H1 (cell line): ENCODE measurements at regions not wholly inside any gene's neighbourhood (a gene's known extent, or its start where the extent isn't known, plus 50 kb on each side); places are given as distances from the start of the nearest gene placed in this dataset.

Experiments
- CTCF ChIA-PET: fragments of 300-600 bp; sonication (Branson Sonifier 250); formaldehyde crosslinking; loops from one replicate; lab custom pipeline; 2021; ENCODE audit not compliant: partially characterized antibody; lab: Charles Lee
- POLR2A ChIA-PET: fragments of 300-600 bp; sonication (Branson Sonifier 250); formaldehyde crosslinking; loops from one replicate; lab custom pipeline; 2021; ENCODE audit warnings: inconsistent platforms; ENCODE audit not compliant: partially characterized antibody; lab: Charles Lee
- DNase-seq, 2 experiments: peaks; one replicate each; pipeline versions ENCODE4 v3.0.0 to v3.0.0-alpha.2; 2010 to 2022; ENCODE audit warnings: low spot score in 2 of 2, low read depth in 1 of 2, mixed read lengths in 1 of 2
- FAIRE-seq: peaks from 2 replicates; lab custom pipeline; 2011; peaks lifted over from hg19 to GRCh38; lab: Jason Lieb, UNC
- H2AFZ ChIP-seq: 2 replicates; pipeline ENCODE4 v1.8.1; 2012; ENCODE audit warnings: low read length, inconsistent platforms
- H2AK5ac ChIP-seq: 2 replicates; pipeline ENCODE4 v1.6.1; 2013; ENCODE audit warnings: low read depth, low read length
- H2BK120ac ChIP-seq: replicated peaks from 2 replicates; pipeline ENCODE3; 2013; ENCODE audit warnings: low read depth, low read length, inconsistent platforms
- H2BK12ac ChIP-seq: 2 replicates; pipeline ENCODE4 v1.6.1; 2013; ENCODE audit warnings: low read depth, low read length
- H2BK15ac ChIP-seq: 2 replicates; pipeline ENCODE4 v1.6.1; 2013; ENCODE audit warnings: low read length
- H2BK20ac ChIP-seq: 2 replicates; pipeline ENCODE4 v1.6.1; 2013; ENCODE audit warnings: low read length
- H2BK5ac ChIP-seq: 2 replicates; pipeline ENCODE4 v1.6.1; 2013; ENCODE audit warnings: low read depth, low read length
- H3K14ac ChIP-seq: 2 replicates; pipeline ENCODE4 v1.6.1; 2013; ENCODE audit warnings: inconsistent platforms; ENCODE audit not compliant: insufficient read length
- H3K18ac ChIP-seq: 2 replicates; pipeline ENCODE4 v1.6.1; 2013; ENCODE audit warnings: low read length; ENCODE audit errors: extremely low read depth
- H3K23ac ChIP-seq: 2 replicates; pipeline ENCODE4 v1.6.1; 2013; ENCODE audit warnings: inconsistent platforms; ENCODE audit not compliant: insufficient read length
- H3K23me2 ChIP-seq: 2 replicates; pipeline ENCODE4 v1.6.1; 2013; ENCODE audit warnings: low read depth, low read length
- H3K27ac ChIP-seq: 2 replicates; pipeline ENCODE4 v1.6.1; 2011; ENCODE audit warnings: low read depth, low read length, inconsistent platforms
- H3K27me3 ChIP-seq, 4 experiments: replicated peaks in 1 of 4; 1 replicate in 1 of 4; 2 replicates in 3 of 4; pipeline versions ENCODE4 v1.6.1 to v1.8.1; 2011 to 2013; ENCODE audit warnings: low read length in 3 of 4, mild to moderate bottlenecking in 3 of 4, inconsistent platforms in 2 of 4, mixed read lengths in 2 of 4, moderate library complexity in 1 of 4; ENCODE audit not compliant: control insufficient read depth in 3 of 4, insufficient read depth in 3 of 4; ENCODE audit errors: extremely low read depth in 1 of 4
- H3K36me3 ChIP-seq, 4 experiments: 2 replicates each; pipeline versions ENCODE4 v1.6.1 to v1.8.1; 2011 to 2013; ENCODE audit warnings: mild to moderate bottlenecking in 4 of 4, low read length in 3 of 4, moderate library complexity in 2 of 4, control low read depth in 1 of 4, inconsistent platforms in 1 of 4; ENCODE audit not compliant: insufficient read depth in 4 of 4, control insufficient read depth in 2 of 4
- H3K4ac ChIP-seq: replicated peaks from 2 replicates; pipeline ENCODE3; 2013; ENCODE audit warnings: low read length, low read depth, mixed read lengths, inconsistent platforms; ENCODE audit not compliant: insufficient read length
- H3K4me1 ChIP-seq, 4 experiments: replicated peaks in 1 of 4; 1 replicate in 1 of 4; 2 replicates in 3 of 4; pipeline versions ENCODE4 v1.6.1 to v1.8.1; 2011 to 2013; ENCODE audit warnings: low read length in 3 of 4, inconsistent platforms in 2 of 4, mixed read lengths in 1 of 4; ENCODE audit not compliant: insufficient read depth in 4 of 4, control insufficient read depth in 3 of 4
- H3K4me2 ChIP-seq, 2 experiments: 2 replicates each; pipeline versions ENCODE4 v1.6.1 to v1.8.1; 2011 to 2013; ENCODE audit warnings: low read depth in 2 of 2, low read length in 2 of 2, control low read depth in 1 of 2, inconsistent platforms in 1 of 2, mild to moderate bottlenecking in 1 of 2; ENCODE audit not compliant: insufficient read depth in 1 of 2
- H3K4me3 ChIP-seq, 4 experiments: fragments of 200-600, 300-600 bp in 1 of 4; sonication (generic), shearing (Covaris generic), sonication (Bioruptor Twin) in 1 of 4; 2 replicates each; pipeline versions ENCODE4 v1.5.1 to v1.8.1; 2011 to 2016; ENCODE audit warnings: low read length in 4 of 4, low read depth in 3 of 4, control low read depth in 2 of 4, inconsistent platforms in 2 of 4, mild to moderate bottlenecking in 2 of 4, mixed read lengths in 1 of 4, moderate library complexity in 1 of 4; ENCODE audit not compliant: insufficient read depth in 2 of 4; ENCODE audit errors: extremely low read depth in 1 of 4
- H3K56ac ChIP-seq: replicated peaks from 2 replicates; pipeline ENCODE3; 2013; ENCODE audit warnings: low read depth, mild to moderate bottlenecking, mixed read lengths, low read length, inconsistent platforms; ENCODE audit not compliant: insufficient read length
- H3K79me1 ChIP-seq: 2 replicates; pipeline ENCODE4 v1.6.1; 2013; ENCODE audit warnings: low read depth, low read length, control low read depth
- H3K79me2 ChIP-seq, 2 experiments: 2 replicates each; pipeline versions ENCODE4 v1.6.1 to v1.8.1; 2012 to 2013; ENCODE audit warnings: low read length in 2 of 2, mild to moderate bottlenecking in 2 of 2, inconsistent platforms in 1 of 2; ENCODE audit not compliant: insufficient read depth in 2 of 2, control insufficient read depth in 1 of 2
- H3K9ac ChIP-seq, 4 experiments: replicated peaks in 1 of 4; 1 replicate in 1 of 4; 2 replicates in 3 of 4; pipeline versions ENCODE4 v1.6.1 to v1.8.1; 2011 to 2013; ENCODE audit warnings: low read depth in 3 of 4, low read length in 3 of 4, control low read depth in 2 of 4, mild to moderate bottlenecking in 2 of 4, moderate library complexity in 2 of 4, inconsistent platforms in 1 of 4; ENCODE audit errors: extremely low read depth in 1 of 4
- H3K9me3 ChIP-seq, 2 experiments: 2 replicates each; pipeline versions ENCODE4 v1.6.1 to v1.8.1; 2012 to 2013; ENCODE audit warnings: mild to moderate bottlenecking in 2 of 2, moderate library complexity in 2 of 2, control low read depth in 1 of 2, inconsistent platforms in 1 of 2, low read depth in 1 of 2, low read length in 1 of 2, mixed read lengths in 1 of 2; ENCODE audit not compliant: insufficient read depth in 2 of 2
- H4K20me1 ChIP-seq, 2 experiments: replicated peaks in 1 of 2; 2 replicates each; pipeline versions ENCODE3 to v1.8.1; 2011 to 2013; ENCODE audit warnings: inconsistent platforms in 2 of 2, low read length in 2 of 2, mild to moderate bottlenecking in 1 of 2; ENCODE audit not compliant: insufficient read depth in 2 of 2, control insufficient read depth in 1 of 2
- H4K5ac ChIP-seq: 2 replicates; pipeline ENCODE4 v1.6.1; 2013; ENCODE audit warnings: low read length, low read depth, mixed read lengths, inconsistent platforms; ENCODE audit not compliant: insufficient read length
- H4K8ac ChIP-seq: 2 replicates; pipeline ENCODE4 v1.8.0; 2013; ENCODE audit warnings: mild to moderate bottlenecking, moderate library complexity, low read length, inconsistent platforms; ENCODE audit not compliant: insufficient read depth; ENCODE audit errors: extremely low read depth
- H4K91ac ChIP-seq: replicated peaks from 2 replicates; pipeline ENCODE3; 2013; ENCODE audit warnings: low read length, mixed read lengths, inconsistent platforms; ENCODE audit not compliant: insufficient read length
- CREB1 ChIP-seq: IDR thresholded peaks from 2 replicates; pipeline ENCODE4 v1.6.1; 2012; ENCODE audit warnings: inconsistent platforms
- CTBP2 ChIP-seq: IDR thresholded peaks from 2 replicates; pipeline ENCODE4 v1.7.0; 2011; ENCODE audit warnings: borderline replicate concordance, mild to moderate bottlenecking, moderate library complexity, mixed read lengths, low read length; ENCODE audit not compliant: insufficient read depth, insufficient read length
- JUN ChIP-seq: IDR thresholded peaks from 2 replicates; pipeline ENCODE4 v1.6.1; 2011; ENCODE audit warnings: low read depth, mild to moderate bottlenecking, improper control_type of control experiment, low read length
- KDM4A ChIP-seq: IDR thresholded peaks from one replicate; pipeline ENCODE4 v1.7.1; 2012; ENCODE audit warnings: low read depth, mild to moderate bottlenecking, moderate library complexity, low read length, inconsistent platforms; ENCODE audit not compliant: severe bottlenecking
- RFX5 ChIP-seq: IDR thresholded peaks from 2 replicates; pipeline ENCODE4 v1.6.1; 2011; ENCODE audit warnings: low read depth, low read length, improper control_type of control experiment, borderline replicate concordance
- SP2 ChIP-seq: IDR thresholded peaks from 2 replicates; pipeline ENCODE4 v1.6.1; 2012; ENCODE audit warnings: mild to moderate bottlenecking, low read length, inconsistent platforms
- TEAD4 ChIP-seq: IDR thresholded peaks from 2 replicates; pipeline ENCODE4 v1.6.1; 2012; ENCODE audit warnings: low read depth, low read length, inconsistent platforms, mixed read lengths
- USF2 ChIP-seq: IDR thresholded peaks from 2 replicates; pipeline ENCODE4 v1.6.1; 2011; ENCODE audit warnings: low read length, improper control_type of control experiment
- WGBS, 2 experiments: shearing (Covaris generic) in 1 of 2; methylation state at CpG; one replicate each; pipeline versions ENCODE4 v1.1.6 to v1.1.7; 2013 to 2015; ENCODE audit warnings: low lambda C conversion rate in 2 of 2, mixed read lengths in 2 of 2, inconsistent platforms in 1 of 2, low coverage in 1 of 2, missing lambda C conversion rate in 1 of 2; ENCODE audit not compliant: insufficient replicate concordance in 2 of 2, insufficient coverage in 1 of 2, insufficient read length in 1 of 2; ENCODE audit errors: extremely low coverage in 1 of 2, missing lambda C conversion rate in 1 of 2; 5-methylcytosine and 5-hydroxymethylcytosine counted together

- no peak overlapping the region for H3K4me2 ChIP-seq
- H2BK15ac ChIP-seq = no peak overlapping the region
- no peak overlapping the region for H2BK5ac ChIP-seq
- H3K56ac ChIP-seq = no peak overlapping the region
- POLR2A ChIA-PET = no interaction called here
- no peaks in the 10 kb centered on the region for H3K4me1 ChIP-seq
- no peaks in the 10 kb centered on the region for H3K27me3 ChIP-seq
- H3K79me1 ChIP-seq = no peaks in the 10 kb centered on the region
- no peak overlapping the region for H2BK120ac ChIP-seq
- no peak overlapping the region; a peak in 1 of 8 replicates for H3K4me3 ChIP-seq
- H3K36me3 ChIP-seq = no peaks in the 10 kb centered on the region
- CTCF ChIA-PET = interaction anchor here (1.3 to 2.4 kb wide), 2 partner anchors 12 to 189 kb away, joined by 3 to 8 read pairs; no protein-coding TSS in a partner anchor
- no peaks in the 10 kb centered on the region for H3K23me2 ChIP-seq
- no peaks in the 10 kb centered on the region for H4K20me1 ChIP-seq
- H3K9me3 ChIP-seq = no peaks in the 10 kb centered on the region
- no peaks in the 10 kb centered on the region for H3K79me2 ChIP-seq
- TF ChIP-seq KDM4A (no peak), RFX5 (no peak), TEAD4 (no peak), JUN (no peak), CTBP2 (no peak), SP2 (no peak), USF2 (no peak), CREB1 (no peak)
- no peak overlapping the region for H2BK12ac ChIP-seq
- no peak overlapping the region for H2AK5ac ChIP-seq
- H3K18ac ChIP-seq = no peak overlapping the region
- no peak overlapping the region for H4K91ac ChIP-seq
- no peak overlapping the region for H3K23ac ChIP-seq
- H4K5ac ChIP-seq = no peak overlapping the region
- H2BK20ac ChIP-seq = no peak overlapping the region
- no peak overlapping the region for H3K4ac ChIP-seq
- DNase-seq (no peak), FAIRE-seq (no peak)
- WGBS, 2 experiments = 61% methylated on average over 3 of the region's 3 CpGs; no CpG with 5 or more reads in 1 of the 2 experiments
- H3K9ac ChIP-seq = no peak overlapping the region
- no peak overlapping the region for H3K27ac ChIP-seq
- no peak overlapping the region for H2AFZ ChIP-seq
- H4K8ac ChIP-seq = no peak overlapping the region; the same call in 1 of the 2 replicates
- no peak overlapping the region for H3K14ac ChIP-seq
Measured at GRCh38 chr10:30188101-30188500, 128.7 kb upstream of the JCAD start.
